SH-SY5Y (cell line): ENCODE measurements at regions not wholly inside any gene's neighbourhood (a gene's known extent, or its start where the extent isn't known, plus 50 kb on each side); places are given as distances from the start of the nearest gene placed in this dataset.

Source experiments
- GATA2 ChIP-seq: IDR thresholded peaks from 2 replicates; pipeline ENCODE4 v1.6.1; 2011; ENCODE audit warnings: mild to moderate bottlenecking, low read depth, low read length
- GATA3 ChIP-seq: IDR thresholded peaks from 2 replicates; pipeline ENCODE4 v1.6.1; 2011; ENCODE audit warnings: low read depth, mild to moderate bottlenecking, low read length, moderate library complexity

DNA sequence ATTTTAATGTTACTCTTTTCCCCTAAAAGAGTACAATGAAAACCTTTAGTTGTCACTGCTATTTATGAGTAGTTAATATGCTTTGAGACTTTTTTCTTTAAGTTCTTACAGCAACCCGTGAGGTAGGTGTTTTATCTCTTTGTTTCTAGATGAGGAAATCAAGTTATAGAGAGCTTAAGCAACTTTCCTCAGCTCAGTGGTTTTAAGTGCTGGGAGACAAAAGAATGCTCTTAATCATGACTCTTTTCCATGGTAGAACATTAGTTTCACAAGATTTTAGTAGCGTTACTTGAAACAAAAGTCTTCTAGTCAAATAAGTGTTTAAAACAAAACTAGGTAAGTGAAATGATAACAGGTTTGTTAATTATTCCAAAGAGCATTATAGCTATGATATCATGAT lies 354.7 kb upstream of the PITX2 start:
- no peak for TF ChIP-seq GATA3
- no peak for TF ChIP-seq GATA2
